ENCODE measurements at regions not wholly inside any gene's neighbourhood (a gene's known extent, or its start where the extent isn't known, plus 50 kb on each side); places are given as distances from the start of the nearest gene placed in this dataset.

DNA sequence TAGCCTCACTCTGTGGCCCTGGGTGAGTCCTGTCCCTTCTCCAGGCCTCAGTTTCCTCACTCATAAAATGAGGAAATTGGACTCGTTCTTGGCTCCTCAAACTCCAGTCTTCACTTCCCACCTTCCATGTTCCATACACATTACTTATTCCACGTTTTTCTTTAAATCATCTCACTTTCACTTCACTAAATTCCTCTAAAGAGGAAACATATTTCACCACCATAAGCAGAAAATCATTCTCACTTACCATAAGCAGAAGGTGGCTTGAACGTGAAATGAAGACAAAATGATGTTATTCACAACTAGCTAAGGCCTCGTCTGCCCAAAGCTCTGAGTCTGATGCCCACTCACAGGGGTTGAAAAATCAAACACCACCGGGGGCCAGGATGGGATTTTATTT, 278.3 kb downstream of the ADGRD1 start:
- TF ChIP-seq, protein P1, sequence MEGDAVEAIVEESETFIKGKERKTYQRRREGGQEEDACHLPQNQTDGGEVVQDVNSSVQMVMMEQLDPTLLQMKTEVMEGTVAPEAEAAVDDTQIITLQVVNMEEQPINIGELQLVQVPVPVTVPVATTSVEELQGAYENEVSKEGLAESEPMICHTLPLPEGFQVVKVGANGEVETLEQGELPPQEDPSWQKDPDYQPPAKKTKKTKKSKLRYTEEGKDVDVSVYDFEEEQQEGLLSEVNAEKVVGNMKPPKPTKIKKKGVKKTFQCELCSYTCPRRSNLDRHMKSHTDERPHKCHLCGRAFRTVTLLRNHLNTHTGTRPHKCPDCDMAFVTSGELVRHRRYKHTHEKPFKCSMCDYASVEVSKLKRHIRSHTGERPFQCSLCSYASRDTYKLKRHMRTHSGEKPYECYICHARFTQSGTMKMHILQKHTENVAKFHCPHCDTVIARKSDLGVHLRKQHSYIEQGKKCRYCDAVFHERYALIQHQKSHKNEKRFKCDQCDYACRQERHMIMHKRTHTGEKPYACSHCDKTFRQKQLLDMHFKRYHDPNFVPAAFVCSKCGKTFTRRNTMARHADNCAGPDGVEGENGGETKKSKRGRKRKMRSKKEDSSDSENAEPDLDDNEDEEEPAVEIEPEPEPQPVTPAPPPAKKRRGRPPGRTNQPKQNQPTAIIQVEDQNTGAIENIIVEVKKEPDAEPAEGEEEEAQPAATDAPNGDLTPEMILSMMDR (IDR thresholded peaks at IDR 0.05), result no peak
- TF ChIP-seq POLR2A (IDR thresholded peaks at IDR 0.05), result no peak

Data from adrenal gland (tissue), 5 donors.